ENCODE measurements at regions not wholly inside any gene's neighbourhood (a gene's known extent, or its start where the extent isn't known, plus 50 kb on each side); places are given as distances from the start of the nearest gene placed in this dataset.

- ATAC-seq (no peak), FAIRE-seq (no peak), DNase-seq (ENCODE audit: low read depth in 1 of 2, low spot score in 1 of 2) (no peak)
- ChIA-PET CTCF (interaction anchor here (1.2 to 1.4 kb wide), 4 partner anchors 11 to 142 kb away, joined by 3 to 6 read pairs (median 3); no protein-coding TSS in a partner anchor), POLR2A (no interaction called here)
- whole genome bisulfite sequencing (ENCODE audit: missing lambda C conversion rate): 78% methylated on average over 10 of the region's 10 CpGs
- no peak for TF ChIP-seq POLR2A (IDR thresholded peaks at IDR 0.05; ENCODE audit: low read length)
- TF ChIP-seq HEYL (CRISPR knock-in tag; IDR thresholded peaks at IDR 0.05): no peak
- TF ChIP-seq ESRRA (IDR thresholded peaks at IDR 0.05; ENCODE audit: borderline replicate concordance, low read length): no peak
- Histone ChIP-seq H3K27ac (no peak overlapping the region), H3K4me3 (no peak overlapping the region), H3K4me2 (no peak overlapping the region), H3K9me3 (no peaks in the 10 kb centered on the region), H3K4me1 (no peaks in the 10 kb centered on the region)
Measured at GRCh38 chr2:172323861-172324597, 103.4 kb upstream of the ITGA6 start.

GRCh38 chr2:172326211-172326509, 101.2 kb upstream of the ITGA6 start:
- DNase-seq (ENCODE audit: low read depth in 1 of 2, low spot score in 1 of 2): no peak
- no peak overlapping the region for H3K4me3 ChIP-seq
- ChIA-PET CTCF (no interaction called here), POLR2A (no interaction called here)
- no peaks in the 10 kb centered on the region for H3K4me1 ChIP-seq
- no peak overlapping the region for H3K27ac ChIP-seq
- FAIRE-seq: no peak
- ATAC-seq: no peak
- H3K9me3 ChIP-seq: no peaks in the 10 kb centered on the region
- H3K4me2 ChIP-seq: no peak overlapping the region
- WGBS (ENCODE audit: missing lambda C conversion rate): 87% methylated on average over 1 of the region's 1 CpG
- TF ChIP-seq CTCF (IDR thresholded peaks at IDR 0.05) (no peak), ATOH8 (CRISPR knock-in tag; IDR thresholded peaks at IDR 0.05; ENCODE audit: low read depth) (no peak), NR3C1 (IDR thresholded peaks at IDR 0.05) (no peak), CBX2 (IDR thresholded peaks at IDR 0.05; ENCODE audit: borderline replicate concordance, low read depth) (no peak), MYC (IDR thresholded peaks at IDR 0.05; ENCODE audit: borderline replicate concordance, low read length) (no peak), EP300 (IDR thresholded peaks at IDR 0.05) (no peak), BHLHE40 (IDR thresholded peaks at IDR 0.05; ENCODE audit: low read depth, low read length) (no peak), FOXS1 (CRISPR knock-in tag; IDR thresholded peaks at IDR 0.05) (no peak), ZNF302 (CRISPR knock-in tag; IDR thresholded peaks at IDR 0.05) (no peak), ELK1 (IDR thresholded peaks at IDR 0.05; ENCODE audit: low read depth, low read length) (no peak), NFE2L2 (conservative IDR thresholded peaks at IDR 0.05; ENCODE audit: low read length) (no peak), GATA3 (IDR thresholded peaks at IDR 0.05; ENCODE audit: borderline replicate concordance) (no peak), CHD2 (IDR thresholded peaks at IDR 0.05; ENCODE audit: low read length, partially characterized antibody) (no peak), HOXA7 (CRISPR knock-in tag; IDR thresholded peaks at IDR 0.05) (no peak), SMC3 (IDR thresholded peaks at IDR 0.05) (no peak), PBX3 (IDR thresholded peaks at IDR 0.05) (no peak), RCOR1 (IDR thresholded peaks at IDR 0.05; ENCODE audit: low read depth, low read length) (no peak)

Measured in A549 (cell line).